ENCODE measurements at regions not wholly inside any gene's neighbourhood (a gene's known extent, or its start where the extent isn't known, plus 50 kb on each side); places are given as distances from the start of the nearest gene placed in this dataset.

DNA sequence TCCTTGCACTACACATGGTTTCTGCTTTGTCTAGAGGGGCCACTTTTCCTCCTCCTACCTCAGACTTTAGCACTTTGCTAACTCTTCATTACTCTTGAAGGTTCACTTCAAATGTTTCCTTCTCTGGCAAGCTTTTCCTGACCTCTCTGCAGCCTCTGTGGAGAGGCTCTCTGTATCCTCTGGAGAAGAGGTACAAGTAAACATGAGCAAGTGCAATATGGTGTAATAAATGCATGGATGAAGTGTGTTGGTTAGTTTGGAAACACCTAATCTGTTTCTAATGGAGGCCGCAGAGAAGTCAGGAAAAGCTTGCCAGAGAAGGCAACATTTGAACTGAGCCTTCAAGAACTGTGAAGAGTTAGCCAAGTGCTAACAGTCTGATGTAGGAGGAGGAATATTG is 329.3 kb downstream of the GRIN2B start:
- TF ChIP-seq, protein P1, sequence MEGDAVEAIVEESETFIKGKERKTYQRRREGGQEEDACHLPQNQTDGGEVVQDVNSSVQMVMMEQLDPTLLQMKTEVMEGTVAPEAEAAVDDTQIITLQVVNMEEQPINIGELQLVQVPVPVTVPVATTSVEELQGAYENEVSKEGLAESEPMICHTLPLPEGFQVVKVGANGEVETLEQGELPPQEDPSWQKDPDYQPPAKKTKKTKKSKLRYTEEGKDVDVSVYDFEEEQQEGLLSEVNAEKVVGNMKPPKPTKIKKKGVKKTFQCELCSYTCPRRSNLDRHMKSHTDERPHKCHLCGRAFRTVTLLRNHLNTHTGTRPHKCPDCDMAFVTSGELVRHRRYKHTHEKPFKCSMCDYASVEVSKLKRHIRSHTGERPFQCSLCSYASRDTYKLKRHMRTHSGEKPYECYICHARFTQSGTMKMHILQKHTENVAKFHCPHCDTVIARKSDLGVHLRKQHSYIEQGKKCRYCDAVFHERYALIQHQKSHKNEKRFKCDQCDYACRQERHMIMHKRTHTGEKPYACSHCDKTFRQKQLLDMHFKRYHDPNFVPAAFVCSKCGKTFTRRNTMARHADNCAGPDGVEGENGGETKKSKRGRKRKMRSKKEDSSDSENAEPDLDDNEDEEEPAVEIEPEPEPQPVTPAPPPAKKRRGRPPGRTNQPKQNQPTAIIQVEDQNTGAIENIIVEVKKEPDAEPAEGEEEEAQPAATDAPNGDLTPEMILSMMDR (IDR thresholded peaks at IDR 0.05): no peak
- TF ChIP-seq REST (IDR thresholded peaks at IDR 0.05; ENCODE audit: insufficient read depth in 1 of 2, low read depth in 2 of 2, low read length in 1 of 2) (no peak), POLR2AphosphoS5 (IDR thresholded peaks at IDR 0.05; ENCODE audit: low read depth, low read length) (no peak), SIN3A (IDR thresholded peaks at IDR 0.05; ENCODE audit: borderline replicate concordance, insufficient read depth, low read depth, low read length) (no peak)

Data from Panc1 (cell line).